Vagina (tissue), 2 donors: ENCODE measurements at regions not wholly inside any gene's neighbourhood (a gene's known extent, or its start where the extent isn't known, plus 50 kb on each side); places are given as distances from the start of the nearest gene placed in this dataset.

Experiments
- POLR2A ChIP-seq, 2 donors: fragments of 450-650 bp; IDR thresholded peaks; one replicate each; pipeline ENCODE4 v1.6.1; 2017; ENCODE audit warnings: antibody characterized with exemption in 2 of 2, mild to moderate bottlenecking in 2 of 2, moderate library complexity in 2 of 2
- TF ChIP-seq, protein P1 (sequence below), 3 experiments: fragments of 450-650 bp in 2 of 3; fragments of 200-600 bp in 1 of 3; sonication (generic) in 1 of 3; IDR thresholded peaks; one replicate each; pipeline ENCODE4 v1.5.1; 2017 to 2019; ENCODE audit warnings: antibody characterized with exemption in 3 of 3, mild to moderate bottlenecking in 2 of 3, moderate library complexity in 2 of 3

DNA sequence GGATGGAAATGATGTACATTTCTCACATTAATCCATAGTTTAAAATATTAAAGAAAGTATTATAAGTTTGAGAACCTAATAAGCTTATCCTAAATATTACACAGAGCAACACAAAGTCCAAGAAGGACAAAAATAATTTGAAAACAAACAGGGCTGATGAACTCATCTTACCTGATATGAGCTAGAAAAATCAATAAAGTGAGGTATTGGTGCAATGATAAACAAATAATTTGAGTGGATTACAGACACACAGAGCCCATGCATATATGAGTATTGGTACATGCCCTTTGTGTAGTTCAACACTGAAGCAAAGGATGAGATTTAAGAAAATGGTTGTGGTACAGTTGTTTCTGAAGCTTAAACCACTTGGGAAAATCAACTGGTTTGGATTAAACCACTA is 1139.0 kb downstream of the SUCLG1 start:
- TF ChIP-seq, protein P1, sequence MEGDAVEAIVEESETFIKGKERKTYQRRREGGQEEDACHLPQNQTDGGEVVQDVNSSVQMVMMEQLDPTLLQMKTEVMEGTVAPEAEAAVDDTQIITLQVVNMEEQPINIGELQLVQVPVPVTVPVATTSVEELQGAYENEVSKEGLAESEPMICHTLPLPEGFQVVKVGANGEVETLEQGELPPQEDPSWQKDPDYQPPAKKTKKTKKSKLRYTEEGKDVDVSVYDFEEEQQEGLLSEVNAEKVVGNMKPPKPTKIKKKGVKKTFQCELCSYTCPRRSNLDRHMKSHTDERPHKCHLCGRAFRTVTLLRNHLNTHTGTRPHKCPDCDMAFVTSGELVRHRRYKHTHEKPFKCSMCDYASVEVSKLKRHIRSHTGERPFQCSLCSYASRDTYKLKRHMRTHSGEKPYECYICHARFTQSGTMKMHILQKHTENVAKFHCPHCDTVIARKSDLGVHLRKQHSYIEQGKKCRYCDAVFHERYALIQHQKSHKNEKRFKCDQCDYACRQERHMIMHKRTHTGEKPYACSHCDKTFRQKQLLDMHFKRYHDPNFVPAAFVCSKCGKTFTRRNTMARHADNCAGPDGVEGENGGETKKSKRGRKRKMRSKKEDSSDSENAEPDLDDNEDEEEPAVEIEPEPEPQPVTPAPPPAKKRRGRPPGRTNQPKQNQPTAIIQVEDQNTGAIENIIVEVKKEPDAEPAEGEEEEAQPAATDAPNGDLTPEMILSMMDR (IDR thresholded peaks at IDR 0.05) = no peak
- no peak for TF ChIP-seq POLR2A (IDR thresholded peaks at IDR 0.05)
